Caco-2 (cell line): ENCODE measurements at regions not wholly inside any gene's neighbourhood (a gene's known extent, or its start where the extent isn't known, plus 50 kb on each side); places are given as distances from the start of the nearest gene placed in this dataset.

Experiments used
- BruUV-seq: library from RNA; stranded (reverse); fragments of 400-500 nt; replicated peaks from 2 replicates; lab custom pipeline; 2021; lab: Mats Ljungman, UMichigan
- CTCF ChIA-PET: fragments of 300-600 bp; sonication (Branson Sonifier 250); formaldehyde crosslinking; loops from one replicate; lab custom pipeline; 2022; ENCODE audit warnings: antibody characterized with exemption; lab: Charles Lee
- POLR2A ChIA-PET: fragments of 300-600 bp; sonication (Branson Sonifier 250); formaldehyde crosslinking; loops from one replicate; lab custom pipeline; 2022; ENCODE audit warnings: antibody characterized with exemption; lab: Charles Lee
- DNase-seq, 2 experiments: peaks; one replicate each; pipeline versions ENCODE4 v3.0.0 to v3.0.0-alpha.2; 2020 to 2022
- H3K27me3 ChIP-seq: replicated peaks from 2 replicates; pipeline ENCODE4 v1.6.0; 2011; ENCODE audit warnings: low read length; ENCODE audit not compliant: control insufficient read depth, insufficient read depth
- H3K36me3 ChIP-seq: 2 replicates; pipeline ENCODE4 v1.5.1; 2011; ENCODE audit warnings: low read length; ENCODE audit not compliant: control insufficient read depth, insufficient read depth
- H3K4me1 ChIP-seq: fragments of 250-450 bp; sonication (Bioruptor Pico); 2 replicates; pipeline ENCODE4 v1.5.1; 2020; ENCODE audit warnings: mild to moderate bottlenecking
- H3K4me3 ChIP-seq: 2 replicates; pipeline ENCODE4 v1.5.1; 2011; ENCODE audit warnings: low read depth, mild to moderate bottlenecking, control low read depth, low read length
- H3K9me3 ChIP-seq: fragments of 250-450 bp; sonication (Bioruptor Pico); 2 replicates; pipeline ENCODE4 v1.5.1; 2020; ENCODE audit warnings: mild to moderate bottlenecking, moderate library complexity
- H3K27ac Mint-ChIP-seq: one replicate; pipeline ENCODE4 v1.8.0; 2022; ENCODE audit warnings: mixed read lengths; ENCODE audit not compliant: unreplicated experiment
- H3K27me3 Mint-ChIP-seq: one replicate; pipeline ENCODE4 v1.8.0; 2022; ENCODE audit warnings: mixed read lengths; ENCODE audit not compliant: insufficient read depth, unreplicated experiment
- H3K36me3 Mint-ChIP-seq: one replicate; pipeline ENCODE4 v1.8.0; 2022; ENCODE audit warnings: mild to moderate bottlenecking, mixed read lengths; ENCODE audit not compliant: insufficient read depth, unreplicated experiment
- H3K4me1 Mint-ChIP-seq: one replicate; pipeline ENCODE4 v1.8.0; 2022; ENCODE audit warnings: low read depth, mixed read lengths; ENCODE audit not compliant: unreplicated experiment
- H3K4me3 Mint-ChIP-seq: one replicate; pipeline ENCODE4 v1.8.0; 2022; ENCODE audit warnings: mild to moderate bottlenecking, moderate library complexity, mixed read lengths; ENCODE audit not compliant: unreplicated experiment
- H3K9me3 Mint-ChIP-seq: one replicate; pipeline ENCODE4 v1.8.0; 2022; ENCODE audit warnings: mixed read lengths; ENCODE audit not compliant: unreplicated experiment
- CTCF ChIP-seq, 2 experiments: fragments of 200-600 bp in 1 of 2; IDR thresholded peaks; 1 replicate in 1 of 2; 2 replicates in 1 of 2; pipeline versions ENCODE4 v1.5.1 to v1.8.0; 2011 to 2022; ENCODE audit warnings: antibody characterized with exemption in 1 of 2, control low read depth in 1 of 2, inconsistent platforms in 1 of 2, low read depth in 1 of 2, low read length in 1 of 2, mild to moderate bottlenecking in 1 of 2, moderate library complexity in 1 of 2; ENCODE audit not compliant: insufficient read depth in 1 of 2, severe bottlenecking in 1 of 2, unreplicated experiment in 1 of 2
- intact Hi-C: fragments of 100-400 bp; cut with micrococcal nuclease; formaldehyde crosslinking; loops from one replicate; pipeline ENCODE4 v1.10.0; 2022; ENCODE audit not compliant: unreplicated experiment

- Histone ChIP-seq H3K27me3 (peaks cover 2% of the 10 kb centered on the region; the same call in 1 of the 2 replicates), H3K36me3 (no peaks in the 10 kb centered on the region), H3K4me3 (no peak overlapping the region), H3K4me1 (no peaks in the 10 kb centered on the region), H3K9me3 (no peaks in the 10 kb centered on the region)
- intact Hi-C loops, result no loop called here
- H3K4me3 Mint-ChIP-seq, result no peak overlapping the region
- no TSS peak for BruUV-seq
- no peaks in the 10 kb centered on the region for H3K4me1 Mint-ChIP-seq
- TF ChIP-seq CTCF (IDR thresholded peaks at IDR 0.05; ENCODE audit: insufficient read depth in 1 of 2, low read depth in 1 of 2, low read length in 1 of 2, severe bottlenecking in 1 of 2, unreplicated experiment in 1 of 2), result no peak
- POLR2A ChIA-PET, result no interaction called here
- CTCF ChIA-PET, result no interaction called here
- DNase-seq, result no peak
- no peak overlapping the region for H3K27ac Mint-ChIP-seq
- H3K36me3 Mint-ChIP-seq, result no peaks in the 10 kb centered on the region
- H3K27me3 Mint-ChIP-seq, result peaks cover 7% of the 10 kb centered on the region
- H3K9me3 Mint-ChIP-seq, result no peaks in the 10 kb centered on the region
Observed at GRCh38 chr17:27396941-27397340, 59.3 kb upstream of the KSR1 start.

GRCh38 chr17:27398691-27399090, 57.6 kb upstream of the KSR1 start:
- no peak overlapping the region for H3K4me3 Mint-ChIP-seq
- no TSS peak for BruUV-seq
- peaks cover 7% of the 10 kb centered on the region for H3K27me3 Mint-ChIP-seq
- DNase-seq, result no peak
- intact Hi-C loops, result no loop called here
- no peak for TF ChIP-seq CTCF (IDR thresholded peaks at IDR 0.05; ENCODE audit: insufficient read depth in 1 of 2, low read depth in 1 of 2, low read length in 1 of 2, severe bottlenecking in 1 of 2, unreplicated experiment in 1 of 2)
- H3K4me1 Mint-ChIP-seq, result no peaks in the 10 kb centered on the region
- no peaks in the 10 kb centered on the region for H3K9me3 Mint-ChIP-seq
- no peaks in the 10 kb centered on the region for H3K9me3 ChIP-seq
- ChIA-PET POLR2A (no interaction called here), CTCF (no interaction called here)
- H3K4me3 ChIP-seq, result no peak overlapping the region
- no peaks in the 10 kb centered on the region for H3K36me3 ChIP-seq
- peaks cover 2% of the 10 kb centered on the region; the same call in 1 of the 2 replicates for H3K27me3 ChIP-seq
- H3K4me1 ChIP-seq, result no peaks in the 10 kb centered on the region
- no peak overlapping the region for H3K27ac Mint-ChIP-seq
- H3K36me3 Mint-ChIP-seq, result no peaks in the 10 kb centered on the region

- Histone ChIP-seq H3K9me3 (no peaks in the 10 kb centered on the region), H3K27me3 (peaks cover 2% of the 10 kb centered on the region; the same call in 1 of the 2 replicates), H3K4me1 (no peaks in the 10 kb centered on the region), H3K4me3 (no peak overlapping the region), H3K36me3 (no peaks in the 10 kb centered on the region)
- no peaks in the 10 kb centered on the region for H3K36me3 Mint-ChIP-seq
- no peaks in the 10 kb centered on the region for H3K9me3 Mint-ChIP-seq
- H3K4me1 Mint-ChIP-seq, result no peaks in the 10 kb centered on the region
- intact Hi-C loops, result no loop called here
- BruUV-seq, result no TSS peak
- peaks cover 3% of the 10 kb centered on the region for H3K27me3 Mint-ChIP-seq
- H3K4me3 Mint-ChIP-seq, result no peak overlapping the region
- CTCF ChIA-PET, result no interaction called here
- POLR2A ChIA-PET, result no interaction called here
- no peak for TF ChIP-seq CTCF (IDR thresholded peaks at IDR 0.05; ENCODE audit: insufficient read depth in 1 of 2, low read depth in 1 of 2, low read length in 1 of 2, severe bottlenecking in 1 of 2, unreplicated experiment in 1 of 2)
- no peak for DNase-seq
- no peak overlapping the region for H3K27ac Mint-ChIP-seq
Observed at GRCh38 chr17:27400991-27401390, 55.3 kb upstream of the KSR1 start.
